GM21390 (cell line): ENCODE measurements at regions not wholly inside any gene's neighbourhood (a gene's known extent, or its start where the extent isn't known, plus 50 kb on each side); places are given as distances from the start of the nearest gene placed in this dataset.

Experiments
- ATAC-seq: cut with Tn5 transposase; IDR thresholded peaks from one replicate; pipeline ENCODE4 v1.9.1; 2021; ENCODE audit not compliant: unreplicated experiment

DNA sequence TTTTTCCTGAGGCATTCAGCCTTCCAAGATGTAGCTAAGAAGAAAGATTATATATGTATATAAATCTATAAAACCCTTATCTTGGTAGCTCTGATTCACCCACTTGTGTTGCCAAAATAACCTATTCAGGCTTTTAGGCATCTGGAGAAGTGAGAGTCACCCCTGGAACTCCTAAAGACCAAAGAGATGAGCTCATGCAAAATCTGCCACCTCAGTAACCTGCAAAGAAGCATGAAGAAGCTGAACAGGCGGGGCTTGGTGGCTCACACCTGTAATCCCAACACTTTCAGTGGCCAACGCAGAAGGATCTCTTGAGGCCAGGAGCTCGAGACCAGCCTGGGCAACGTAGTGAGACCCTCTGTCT, 393.7 kb downstream of the FOXO1 start:
- no peak for ATAC-seq

DNA sequence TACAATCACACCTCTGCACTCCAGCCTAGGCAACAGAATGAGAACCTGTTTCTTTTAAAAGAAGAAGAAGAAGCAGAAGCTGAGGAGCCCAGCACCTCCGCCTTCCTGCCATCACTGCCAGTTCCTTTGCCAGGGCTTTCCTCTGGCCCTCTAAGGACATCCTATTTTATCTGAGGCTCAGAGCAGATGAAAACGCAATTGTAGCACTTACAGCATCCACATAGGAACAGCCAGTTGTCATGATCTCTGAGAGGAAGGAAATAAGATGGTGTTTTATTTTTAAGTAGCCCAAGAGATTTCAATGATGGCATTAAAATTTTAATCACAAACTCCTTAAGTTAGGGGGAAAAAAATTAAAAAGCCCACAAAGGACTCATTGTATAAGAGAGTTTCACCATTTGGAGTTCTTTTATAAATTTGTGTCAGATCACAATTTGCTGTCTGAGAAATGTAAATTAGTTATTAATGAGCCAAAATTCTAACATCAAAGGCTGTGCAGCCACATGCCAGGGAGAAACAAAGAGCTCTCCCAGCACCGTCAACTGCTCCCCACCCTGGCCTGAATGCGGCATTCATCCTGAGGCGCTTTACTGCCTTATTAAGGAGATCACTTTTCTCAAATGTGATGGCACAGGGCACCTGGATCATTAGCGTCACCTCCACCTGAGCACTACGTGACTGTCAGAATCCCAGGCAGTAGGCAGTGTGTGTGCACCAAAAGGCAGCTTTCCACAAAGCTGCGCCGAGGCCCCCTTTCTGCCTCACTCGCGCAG, 393.0 kb downstream of the FOXO1 start:
- ATAC-seq, result no peak

DNA sequence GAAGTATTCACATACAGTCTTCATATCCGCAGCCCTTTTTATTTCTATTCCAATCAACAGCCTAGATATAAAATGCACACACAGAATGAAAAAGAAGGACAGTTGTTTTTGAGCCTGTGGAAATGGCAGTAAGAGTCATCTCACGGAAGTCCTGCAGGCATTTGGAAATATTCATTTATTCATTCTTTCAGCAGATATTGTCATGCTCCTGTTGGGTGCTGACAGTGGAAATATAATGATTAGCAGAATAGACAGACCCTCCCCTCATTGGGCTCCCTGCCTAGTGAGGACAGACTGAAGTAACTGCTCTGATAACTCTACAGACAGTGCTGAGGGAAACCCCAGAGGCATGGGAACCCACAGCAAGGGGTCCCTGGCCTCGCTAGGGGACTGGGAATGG, 392.3 kb downstream of the FOXO1 start:
- ATAC-seq, result no peak

DNA sequence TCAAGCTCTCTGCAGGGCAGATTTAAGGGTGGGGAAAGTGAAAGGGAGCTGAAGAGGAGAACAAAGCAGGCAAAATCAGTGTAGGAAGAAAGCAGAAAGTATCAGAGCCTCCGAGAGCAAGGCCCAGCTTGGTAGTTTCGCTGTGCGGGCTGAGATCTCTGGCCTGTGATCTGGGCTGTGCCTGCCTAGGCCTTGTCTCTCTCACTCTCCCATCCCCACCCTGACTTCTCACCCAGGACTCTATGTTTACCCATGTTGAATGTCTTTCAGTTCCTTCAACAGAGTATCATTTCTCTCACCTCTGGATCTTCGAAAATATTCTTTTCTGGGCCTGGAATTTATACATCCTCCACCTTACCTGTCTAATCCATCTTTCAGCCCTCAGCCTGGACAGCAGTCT, 391.3 kb downstream of the FOXO1 start:
- no peak for ATAC-seq

DNA sequence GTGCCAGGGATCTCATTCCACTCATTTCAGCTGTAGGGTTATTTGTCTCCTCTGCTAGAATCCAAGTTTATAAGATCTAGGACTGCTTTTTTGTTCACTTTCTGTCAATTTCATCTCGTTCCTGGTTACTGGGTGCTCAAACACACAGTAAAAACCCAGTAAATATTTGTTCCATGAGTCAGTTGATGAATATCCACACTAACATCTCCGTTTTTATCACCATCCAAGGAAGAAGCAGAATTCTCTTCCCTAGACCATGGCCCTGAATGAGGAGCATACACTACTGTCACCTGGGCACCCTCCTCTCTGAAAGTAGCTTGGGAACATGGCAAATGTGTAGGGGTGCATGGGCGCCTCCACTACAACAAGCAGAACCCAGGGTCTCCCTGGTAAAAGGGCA, 390.8 kb downstream of the FOXO1 start:
- no peak for ATAC-seq

DNA sequence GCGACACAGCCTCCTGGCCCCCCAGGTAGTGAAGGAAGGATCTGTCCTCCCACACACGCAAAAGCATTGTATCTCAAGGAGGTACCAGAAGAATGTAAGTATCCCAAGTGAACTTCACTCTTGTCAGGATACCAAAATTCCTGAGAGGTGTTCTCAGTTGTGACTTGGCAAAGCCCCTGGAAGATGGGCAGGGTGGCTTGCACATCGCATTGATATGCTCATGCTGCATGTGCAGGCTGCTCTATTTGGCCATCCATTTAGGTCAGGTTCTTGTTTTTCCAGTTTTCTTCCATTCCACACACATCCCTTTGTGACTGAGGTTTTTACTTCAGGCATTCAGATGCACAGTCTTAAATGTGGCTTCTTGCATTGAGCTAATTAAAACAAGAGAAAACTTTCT, 382.8 kb downstream of the FOXO1 start:
- ATAC-seq, result no peak

DNA sequence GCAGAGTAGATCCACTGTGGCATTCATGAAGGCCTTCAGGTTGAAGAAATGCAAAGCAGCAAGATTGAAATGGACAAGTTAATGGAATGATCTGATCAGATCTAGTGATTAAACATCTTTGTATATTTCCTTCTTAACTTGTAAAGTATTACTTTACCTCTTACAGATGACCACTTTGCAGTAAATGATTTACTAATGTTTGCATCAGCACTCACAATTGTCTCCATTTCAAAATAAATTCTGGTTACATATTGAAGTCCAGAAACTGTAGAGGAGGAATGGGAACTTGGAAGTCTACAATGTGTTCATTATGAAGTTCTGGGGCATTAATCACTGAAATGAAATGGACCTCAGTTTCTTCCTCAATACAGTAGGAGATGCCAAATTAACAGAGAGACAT, 380.8 kb downstream of the FOXO1 start:
- no peak for ATAC-seq

DNA sequence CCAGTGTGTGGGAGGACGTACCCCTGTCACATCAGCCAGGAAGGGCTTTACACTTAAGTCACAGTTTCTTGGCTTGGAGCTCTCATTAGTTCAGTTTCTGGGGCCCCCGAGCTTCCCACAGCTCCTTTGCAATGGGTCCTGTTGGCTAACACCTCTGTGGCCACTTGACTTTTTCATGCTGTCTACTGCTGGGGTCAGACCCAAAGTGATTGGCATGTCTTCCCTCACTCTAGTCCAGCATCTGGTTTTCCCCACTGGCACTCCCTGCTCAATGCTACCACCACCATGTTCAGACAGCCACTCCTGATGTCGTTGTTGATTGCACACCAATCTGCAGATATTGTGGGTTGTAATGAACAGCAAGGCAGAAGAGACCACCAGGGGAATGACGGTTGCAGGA, 379.0 kb downstream of the FOXO1 start:
- no peak for ATAC-seq

DNA sequence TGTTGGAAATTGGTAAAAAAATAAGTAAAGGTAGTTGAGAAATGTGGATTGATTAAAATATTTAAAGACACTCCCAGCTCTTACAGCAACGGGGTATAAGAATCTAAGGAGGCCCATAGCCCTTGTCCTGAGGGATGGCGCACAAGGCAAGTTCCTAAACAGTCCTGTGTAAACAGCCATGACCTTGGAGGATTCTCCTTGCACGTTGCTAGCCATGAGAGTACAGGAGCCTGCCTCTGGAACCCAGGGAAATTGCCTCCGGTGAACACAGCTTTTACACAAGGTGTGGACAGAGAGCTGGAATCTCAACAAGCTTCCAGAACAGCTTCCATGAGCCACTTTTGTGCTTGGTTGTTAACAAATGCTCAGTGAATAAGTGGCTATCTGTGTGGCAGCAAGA, 378.2 kb downstream of the FOXO1 start:
- ATAC-seq, result no peak

DNA sequence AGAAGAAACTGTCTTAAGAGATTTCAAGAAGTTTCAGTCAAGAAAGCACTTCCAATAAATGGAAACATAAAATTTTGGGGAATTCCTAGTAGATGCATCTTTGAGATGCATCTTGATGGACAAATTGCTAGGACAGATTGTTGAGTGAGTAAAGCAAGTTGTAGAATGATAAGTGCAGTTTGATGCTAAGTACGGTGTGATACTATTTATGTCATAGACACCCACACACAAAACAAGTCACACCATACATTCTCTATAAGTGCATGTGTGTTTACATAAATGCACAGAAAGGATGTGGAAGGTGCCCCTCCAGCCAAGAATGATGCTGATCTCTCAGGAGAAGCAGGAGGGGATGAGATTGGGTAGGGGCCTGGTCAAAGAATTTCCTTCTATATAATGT, 375.7 kb downstream of the FOXO1 start:
- no peak for ATAC-seq

DNA sequence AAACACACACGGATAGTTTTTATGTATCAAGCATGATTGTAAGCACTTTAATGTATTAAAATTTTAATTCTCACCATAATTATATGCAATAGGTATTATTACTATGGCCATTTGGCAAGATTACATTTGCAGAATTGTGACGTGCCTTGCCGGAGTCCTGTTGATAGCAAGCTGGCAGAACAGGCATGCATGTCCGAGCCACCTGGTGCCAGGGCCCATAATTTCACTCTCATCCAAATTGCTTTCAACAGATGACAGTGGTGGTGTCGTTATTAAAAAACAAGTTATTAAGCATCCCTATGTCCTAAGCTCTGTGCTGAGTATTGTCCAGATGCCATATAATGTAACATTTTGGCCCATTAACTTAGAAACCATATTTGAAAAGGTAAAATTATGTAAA, 374.3 kb downstream of the FOXO1 start:
- no peak for ATAC-seq

DNA sequence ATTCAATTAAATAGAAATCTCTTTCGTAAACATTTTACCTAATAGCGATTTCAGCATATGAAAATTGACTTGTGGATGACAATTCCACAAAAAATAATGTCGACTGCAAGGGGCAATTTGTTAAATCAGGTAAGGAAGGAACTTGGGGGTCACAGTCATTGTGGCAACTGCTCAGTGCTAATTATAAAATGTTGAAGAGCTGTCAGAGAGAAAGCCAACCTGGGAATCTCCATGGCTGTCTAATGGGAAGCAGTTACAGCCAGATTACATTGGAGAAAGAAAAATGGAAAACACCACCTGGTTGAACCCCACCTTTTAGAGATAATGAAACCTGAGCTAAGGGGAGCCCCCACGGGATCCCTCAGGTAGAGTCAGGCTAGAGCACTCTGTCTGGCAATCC, 373.9 kb downstream of the FOXO1 start:
- ATAC-seq, result no peak

DNA sequence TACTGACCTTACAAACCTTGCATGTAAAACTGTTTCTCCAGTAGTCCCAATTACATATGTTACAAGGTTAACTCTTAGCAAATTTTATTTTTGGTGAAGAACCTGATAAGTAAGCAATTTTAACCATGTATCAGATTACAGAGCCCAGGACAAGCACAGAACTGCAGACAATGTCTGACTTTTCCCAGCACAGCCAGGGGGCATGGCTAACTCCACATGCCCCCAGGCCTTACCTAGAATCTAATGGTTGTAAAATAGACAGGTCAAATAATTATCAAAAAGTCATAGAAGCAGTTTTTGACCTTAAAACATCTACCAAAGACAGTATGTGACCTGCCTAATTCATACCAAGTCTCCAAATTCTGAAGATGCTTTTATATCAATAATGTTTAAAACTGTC, 364.1 kb downstream of the FOXO1 start:
- no peak for ATAC-seq

DNA sequence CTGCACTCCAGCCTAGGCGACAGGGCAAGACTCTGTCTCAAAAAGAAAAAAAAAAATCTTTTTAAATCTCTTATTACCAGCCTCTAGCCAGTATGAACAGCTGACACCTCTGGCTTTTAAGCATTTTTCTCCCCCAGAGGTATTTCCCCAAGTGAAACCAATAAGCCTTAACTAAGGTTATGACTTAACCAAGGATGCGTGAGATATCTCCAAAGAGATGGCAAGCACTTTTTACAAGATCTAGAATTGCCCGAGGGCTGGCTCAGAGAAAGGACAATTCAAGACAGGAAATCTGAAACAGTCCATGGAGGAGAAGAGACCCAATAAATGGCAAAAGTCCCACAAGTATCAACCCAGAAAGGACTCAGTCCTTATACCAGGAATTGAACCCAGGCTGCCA, 362.1 kb downstream of the FOXO1 start:
- ATAC-seq, result no peak

DNA sequence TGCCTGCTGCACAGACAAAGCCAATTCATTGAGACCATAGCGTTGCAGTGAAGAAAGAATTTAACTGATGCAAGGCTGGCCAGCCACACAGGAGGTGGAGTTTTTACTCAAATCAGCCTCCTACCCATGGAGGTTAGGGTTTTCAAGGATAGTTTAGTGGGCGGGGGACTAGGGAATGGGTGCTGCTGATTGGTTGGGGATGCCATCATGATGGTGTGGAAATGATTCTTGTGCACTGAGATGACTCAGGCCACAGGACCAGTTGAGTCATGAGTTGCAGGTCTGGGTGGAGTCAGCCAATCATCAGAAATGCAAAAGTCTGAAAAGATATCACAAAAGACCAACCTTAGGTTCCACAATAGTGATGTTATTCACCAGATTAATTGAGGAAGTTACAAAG, 359.6 kb downstream of the FOXO1 start:
- no peak for ATAC-seq

DNA sequence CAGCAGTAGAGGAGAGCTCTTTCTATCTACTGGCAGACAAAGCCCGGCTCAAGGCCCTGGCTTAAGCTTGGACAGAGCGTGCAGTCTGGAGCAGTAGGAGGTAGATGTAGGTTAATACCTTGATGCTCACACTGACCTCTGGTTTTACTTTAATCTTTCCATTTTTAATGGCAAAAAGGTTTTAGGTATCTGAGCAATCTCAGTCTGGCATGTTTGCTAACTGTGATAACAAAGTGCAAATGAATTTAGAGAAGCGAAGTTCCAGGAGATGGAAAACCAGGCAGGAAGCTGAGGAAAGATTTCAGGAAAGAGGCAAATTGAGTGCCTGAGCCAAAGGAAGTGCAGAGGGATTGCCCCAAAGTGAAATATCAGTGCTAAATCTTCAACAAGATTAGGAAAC, 356.6 kb downstream of the FOXO1 start:
- ATAC-seq, result no peak

DNA sequence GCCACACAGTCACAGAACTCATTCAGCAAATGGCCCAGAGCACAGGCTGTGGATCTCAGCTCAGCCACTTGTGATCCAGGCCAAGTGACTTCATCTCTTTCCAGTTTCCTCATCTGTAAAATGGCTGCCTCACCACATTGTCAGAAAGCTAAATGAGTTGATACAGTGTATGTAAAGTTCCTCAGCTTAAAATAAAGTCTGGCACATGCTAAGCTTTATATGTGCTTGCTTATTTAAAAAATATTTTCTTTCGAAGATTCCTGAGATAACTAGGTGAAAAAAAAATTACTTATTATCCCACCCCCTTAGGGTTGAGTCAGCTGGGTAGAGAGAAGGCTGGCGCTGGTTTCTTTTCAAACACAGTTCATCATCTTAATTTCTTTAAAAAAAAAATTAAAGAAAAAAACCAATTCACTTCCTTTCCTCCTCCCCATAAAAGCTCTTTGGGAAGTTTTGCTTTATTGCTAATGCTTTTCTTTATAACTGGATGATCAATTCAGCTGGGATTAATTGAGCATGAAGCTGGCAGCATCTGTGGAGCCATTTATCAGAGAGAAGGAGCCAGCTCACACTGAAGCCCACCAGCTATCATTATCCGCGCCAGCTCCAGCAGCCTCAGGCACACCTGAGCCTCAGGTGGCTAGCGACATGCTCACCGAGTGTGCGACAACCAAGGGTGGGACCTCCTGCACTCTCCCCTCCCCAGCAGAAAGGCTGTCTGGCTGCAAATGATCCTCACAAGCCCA, 354.9 kb downstream of the FOXO1 start:
- no peak for ATAC-seq

DNA sequence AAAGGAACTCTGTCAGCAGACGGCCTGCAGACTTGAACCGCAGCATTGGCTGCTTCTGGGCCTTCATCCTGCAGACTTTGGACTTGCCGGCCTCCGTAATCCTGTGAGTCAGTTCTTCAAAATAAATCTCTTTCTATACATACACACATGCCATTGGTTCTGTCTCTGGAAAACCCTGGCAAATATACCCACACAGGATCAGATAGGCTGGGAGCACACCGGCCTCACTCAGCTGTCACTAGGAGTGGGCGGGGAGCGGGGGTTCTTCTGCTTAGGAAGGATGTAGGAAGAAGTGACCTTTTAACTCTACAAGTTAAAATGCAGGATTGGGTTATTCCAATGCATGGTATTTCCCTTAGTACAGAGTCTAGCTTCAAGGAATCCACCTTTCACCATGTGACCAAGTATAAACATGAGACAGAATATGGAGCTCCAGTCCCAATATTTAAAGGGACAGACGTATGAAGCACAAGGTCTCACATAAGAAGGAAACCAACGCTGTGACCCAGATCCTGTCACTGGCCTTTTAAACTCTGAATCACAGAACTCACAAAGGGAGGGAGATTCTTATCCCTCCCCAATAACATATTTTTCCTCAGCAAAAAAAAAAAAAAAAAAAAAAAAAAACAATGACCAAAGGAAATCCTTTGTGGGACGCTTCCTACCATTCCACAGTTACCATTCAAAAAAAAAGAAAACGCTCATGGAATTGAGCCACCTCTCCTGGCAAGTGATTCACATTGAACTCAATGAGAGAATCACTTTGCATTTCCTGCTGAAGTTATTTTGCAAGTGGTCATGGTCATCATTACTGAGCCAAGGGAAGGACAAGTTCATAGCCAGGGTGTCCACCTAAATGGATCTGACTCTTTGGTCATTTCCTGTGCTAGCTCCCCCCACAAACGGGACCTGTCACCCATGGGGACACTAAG, 352.9 kb downstream of the FOXO1 start:
- ATAC-seq, result no peak

DNA sequence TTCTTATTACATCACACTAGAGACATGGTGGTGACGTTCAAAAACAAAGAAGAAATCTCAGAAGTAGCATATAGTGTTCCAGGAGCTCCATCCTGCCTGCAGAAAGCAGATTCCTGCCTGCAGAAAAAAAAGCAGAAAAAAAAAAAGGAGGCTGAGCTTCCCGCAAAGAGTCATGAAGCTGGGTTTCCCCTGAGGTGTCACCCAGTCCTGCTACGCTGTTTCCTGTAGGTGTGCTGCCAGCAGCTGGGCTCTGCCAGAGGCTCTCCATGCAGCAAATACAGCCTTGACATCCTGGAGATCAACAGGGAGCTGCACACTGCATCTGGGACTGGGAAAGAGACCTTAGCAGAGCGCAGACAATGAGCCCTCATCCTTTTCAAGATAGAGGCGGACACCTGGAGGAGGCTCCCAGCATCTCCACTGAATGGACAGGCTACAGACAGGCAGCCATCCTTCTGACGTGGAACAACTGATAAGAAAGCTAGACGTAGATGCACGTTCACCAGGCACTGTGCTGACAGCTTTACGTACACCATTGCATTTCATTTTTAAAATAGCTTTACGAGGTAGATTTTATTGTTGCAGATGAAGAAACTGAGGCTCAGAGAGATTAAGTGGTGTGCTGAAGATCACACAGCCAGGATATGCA, 350.9 kb downstream of the FOXO1 start:
- no peak for ATAC-seq

DNA sequence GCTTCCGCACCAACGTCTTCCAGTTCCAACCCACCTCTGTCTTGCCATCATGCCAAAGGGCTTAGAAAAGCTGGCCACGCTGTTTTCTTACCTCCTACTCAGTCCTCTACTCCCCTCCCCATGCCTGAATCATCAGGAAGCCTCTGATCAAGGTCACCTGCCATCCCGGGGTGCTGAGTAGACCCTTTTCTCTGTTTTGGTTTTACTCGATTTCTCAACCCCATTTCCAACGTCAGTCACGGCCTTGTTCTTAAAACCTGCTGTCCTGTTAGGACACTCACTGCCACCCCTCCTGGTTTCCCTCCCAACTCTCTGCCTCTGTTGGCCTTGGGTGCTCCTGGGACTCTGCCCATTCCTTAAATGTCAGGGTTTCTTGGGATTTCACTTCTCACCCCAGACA, 350.1 kb downstream of the FOXO1 start:
- ATAC-seq, result no peak

DNA sequence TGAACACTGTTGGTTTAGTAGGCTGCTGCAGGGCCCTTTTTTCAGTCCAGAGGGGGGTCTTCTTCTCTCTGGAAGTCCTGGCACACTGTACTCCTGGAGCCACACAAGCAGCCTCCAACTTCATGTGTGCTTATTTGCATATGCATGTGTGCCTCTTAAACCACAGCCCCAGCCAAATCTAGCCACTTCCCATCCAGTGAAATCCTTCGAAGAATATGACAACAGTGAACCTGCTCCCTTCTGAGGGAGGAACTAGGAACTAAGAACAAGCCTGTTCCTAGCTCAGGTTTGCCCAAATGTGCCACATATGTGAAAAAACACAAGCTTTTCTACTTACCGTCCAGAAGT, 348.5 kb downstream of the FOXO1 start:
- no peak for ATAC-seq
